ENCODE measurements at regions not wholly inside any gene's neighbourhood (a gene's known extent, or its start where the extent isn't known, plus 50 kb on each side); places are given as distances from the start of the nearest gene placed in this dataset.
"Not testable (repeated sequence)": the region's sequence is repeated elsewhere in the genome, so short reads cannot be mapped to it uniquely, and the experiment has no call there.

GRCh38 chr6:27667016-27667656, 194.2 kb upstream of the ZNF184 start:
- H3K4me3 ChIP-seq (ENCODE audit: low read length), result no peak overlapping the region
- no peak for DNase-seq (ENCODE audit: low read depth, low spot score)

- no peak overlapping the region for H3K4me3 ChIP-seq (ENCODE audit: low read length)
- DNase-seq (ENCODE audit: low read depth, low spot score), result no peak
Measured at GRCh38 chr6:27662769-27663168, 189.9 kb upstream of the ZNF184 start.

GRCh38 chr6:27662212-27662611, 189.3 kb upstream of the ZNF184 start:
- H3K4me3 ChIP-seq (ENCODE audit: low read length); DNase-seq (ENCODE audit: low read depth, low spot score): not testable (repeated sequence)

GRCh38 chr6:27653143-27653825, 180.4 kb upstream of the ZNF184 start:
- not testable (repeated sequence) for DNase-seq (ENCODE audit: low read depth, low spot score); H3K4me3 ChIP-seq (ENCODE audit: low read length)

GRCh38 chr6:27651371-27651732, 178.4 kb upstream of the ZNF184 start:
- no peak for DNase-seq (ENCODE audit: low read depth, low spot score)
- H3K4me3 ChIP-seq (ENCODE audit: low read length), result no peak overlapping the region

GRCh38 chr6:27650620-27651370, 177.9 kb upstream of the ZNF184 start:
- DNase-seq (ENCODE audit: low read depth, low spot score), result peak; percentile 81
- H3K4me3 ChIP-seq (ENCODE audit: low read length), result no peak overlapping the region

GRCh38 chr6:27644528-27644927, 171.6 kb upstream of the ZNF184 start:
- no peak for DNase-seq (ENCODE audit: low read depth, low spot score)
- no peak overlapping the region for H3K4me3 ChIP-seq (ENCODE audit: low read length)

- H3K4me3 ChIP-seq (ENCODE audit: low read length), result no peak overlapping the region
- DNase-seq (ENCODE audit: low read depth, low spot score), result no peak
Measured at GRCh38 chr6:27642744-27643456, 170.0 kb upstream of the ZNF184 start.

- not testable (repeated sequence) for H3K4me3 ChIP-seq (ENCODE audit: low read length); DNase-seq (ENCODE audit: low read depth, low spot score)
Measured at GRCh38 chr6:27635886-27636285, 163.0 kb upstream of the ZNF184 start.

GRCh38 chr6:27633221-27633688, 160.3 kb upstream of the ZNF184 start:
- not testable (repeated sequence) for H3K4me3 ChIP-seq (ENCODE audit: low read length); DNase-seq (ENCODE audit: low read depth, low spot score)

GRCh38 chr6:27631609-27631916, 158.7 kb upstream of the ZNF184 start:
- DNase-seq (ENCODE audit: low read depth, low spot score), result no peak
- H3K4me3 ChIP-seq (ENCODE audit: low read length), result no peak overlapping the region

GRCh38 chr6:27630727-27631608, 158.1 kb upstream of the ZNF184 start:
- H3K4me3 ChIP-seq (ENCODE audit: low read length), result no peak overlapping the region
- no peak for DNase-seq (ENCODE audit: low read depth, low spot score)

- no peak overlapping the region for H3K4me3 ChIP-seq (ENCODE audit: low read length)
- no peak for DNase-seq (ENCODE audit: low read depth, low spot score)
Measured at GRCh38 chr6:27624694-27625262, 151.9 kb upstream of the ZNF184 start.

- no peak overlapping the region for H3K4me3 ChIP-seq (ENCODE audit: low read length)
- DNase-seq (ENCODE audit: low read depth, low spot score), result no peak
Measured at GRCh38 chr6:27623103-27623502, 150.2 kb upstream of the ZNF184 start.

GRCh38 chr6:27619436-27619835, 146.5 kb upstream of the ZNF184 start:
- no peak for DNase-seq (ENCODE audit: low read depth, low spot score)
- no peak overlapping the region for H3K4me3 ChIP-seq (ENCODE audit: low read length)

- DNase-seq (ENCODE audit: low read depth, low spot score), result no peak
- H3K4me3 ChIP-seq (ENCODE audit: low read length), result no peak overlapping the region
Measured at GRCh38 chr6:27617700-27618689, 145.1 kb upstream of the ZNF184 start.

- H3K4me3 ChIP-seq (ENCODE audit: low read length), result no peak overlapping the region
- DNase-seq (ENCODE audit: low read depth, low spot score), result no peak
Measured at GRCh38 chr6:27617046-27617687, 144.3 kb upstream of the ZNF184 start.

Measured in Jurkat, Clone E6-1 (cell line).